PFSK-1 (cell line): ENCODE measurements at regions not wholly inside any gene's neighbourhood (a gene's known extent, or its start where the extent isn't known, plus 50 kb on each side); places are given as distances from the start of the nearest gene placed in this dataset.

Experiments used
- FOXP2 ChIP-seq: optimal IDR thresholded peaks from 2 replicates; pipeline ENCODE3; 2011; ENCODE audit warnings: borderline replicate concordance, control low read depth, inconsistent platforms; ENCODE audit not compliant: insufficient read depth; ENCODE audit errors: extremely low read length, extremely low read depth
- POLR2AphosphoS5 ChIP-seq: IDR thresholded peaks from 2 replicates; pipeline ENCODE4 v1.6.1; 2012; ENCODE audit warnings: low read depth, mild to moderate bottlenecking, control low read depth, low read length, moderate library complexity
- REST ChIP-seq, 2 experiments: IDR thresholded peaks; 2 replicates each; pipeline versions ENCODE4 v1.6.1 to v1.8.0; 2011 to 2012; ENCODE audit warnings: low read depth in 2 of 2, low read length in 2 of 2, control low read depth in 1 of 2, inconsistent platforms in 1 of 2, mild to moderate bottlenecking in 1 of 2, moderate library complexity in 1 of 2; ENCODE audit not compliant: insufficient read depth in 1 of 2
- SIN3A ChIP-seq: IDR thresholded peaks from 2 replicates; pipeline ENCODE4 v1.6.1; 2012; ENCODE audit warnings: mild to moderate bottlenecking, low read length, moderate library complexity, borderline replicate concordance; ENCODE audit not compliant: insufficient read depth
- TAF1 ChIP-seq: IDR thresholded peaks from 2 replicates; pipeline ENCODE4 v1.6.1; 2012; ENCODE audit warnings: low read length, control low read depth, borderline replicate concordance; ENCODE audit not compliant: insufficient read depth

GRCh38 chr12:66744956-66745383, 66.1 kb upstream of the GRIP1 start:
- TF ChIP-seq TAF1 = no peak
- TF ChIP-seq REST (IDR thresholded peaks at IDR 0.05; ENCODE audit: insufficient read depth in 1 of 2, low read depth in 2 of 2, low read length in 2 of 2) = no peak
- no peak for TF ChIP-seq POLR2AphosphoS5
- TF ChIP-seq SIN3A = no peak
- TF ChIP-seq FOXP2 = no peak

- TF ChIP-seq TAF1 (no peak), REST (IDR thresholded peaks at IDR 0.05; ENCODE audit: insufficient read depth in 1 of 2, low read depth in 2 of 2, low read length in 2 of 2) (no peak), SIN3A (no peak), FOXP2 (no peak), POLR2AphosphoS5 (no peak)
Observed at GRCh38 chr12:66746489-66747201, 67.8 kb upstream of the GRIP1 start.

DNA sequence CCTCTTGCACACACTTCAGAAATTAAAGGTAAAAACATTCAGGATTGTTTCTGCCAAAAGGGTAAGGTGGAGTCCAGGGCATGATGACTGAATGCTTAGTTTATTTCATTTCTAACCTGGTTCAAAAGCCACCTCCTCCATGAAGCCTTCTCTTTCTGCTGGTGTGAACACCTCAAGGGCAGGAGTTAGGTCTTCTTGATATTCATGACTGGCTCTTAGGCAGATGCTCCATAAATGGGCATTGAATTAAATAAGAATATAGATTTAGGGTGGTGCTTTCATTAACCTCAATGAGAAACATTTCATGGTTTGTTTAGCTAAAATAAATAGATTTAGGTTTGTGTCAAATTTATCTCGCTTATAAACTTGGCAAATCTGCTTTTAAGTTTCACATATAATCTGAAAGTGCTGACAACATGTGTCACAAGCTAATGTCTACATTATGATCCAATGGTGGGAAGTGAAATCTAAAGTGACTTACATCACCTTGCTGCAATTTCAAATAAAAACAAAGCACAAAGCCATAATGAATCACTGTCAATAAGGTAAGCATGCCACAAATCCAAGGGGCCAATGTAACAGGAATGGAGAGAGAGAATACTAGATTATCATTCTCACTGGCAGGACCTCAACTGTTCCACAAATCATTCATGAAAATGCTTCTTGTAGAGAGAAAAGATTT, 72.7 kb upstream of the GRIP1 start:
- no peak for TF ChIP-seq SIN3A
- no peak for TF ChIP-seq POLR2AphosphoS5
- no peak for TF ChIP-seq REST (IDR thresholded peaks at IDR 0.05; ENCODE audit: insufficient read depth in 1 of 2, low read depth in 2 of 2, low read length in 2 of 2)
- TF ChIP-seq TAF1 = no peak
- TF ChIP-seq FOXP2 = no peak

DNA sequence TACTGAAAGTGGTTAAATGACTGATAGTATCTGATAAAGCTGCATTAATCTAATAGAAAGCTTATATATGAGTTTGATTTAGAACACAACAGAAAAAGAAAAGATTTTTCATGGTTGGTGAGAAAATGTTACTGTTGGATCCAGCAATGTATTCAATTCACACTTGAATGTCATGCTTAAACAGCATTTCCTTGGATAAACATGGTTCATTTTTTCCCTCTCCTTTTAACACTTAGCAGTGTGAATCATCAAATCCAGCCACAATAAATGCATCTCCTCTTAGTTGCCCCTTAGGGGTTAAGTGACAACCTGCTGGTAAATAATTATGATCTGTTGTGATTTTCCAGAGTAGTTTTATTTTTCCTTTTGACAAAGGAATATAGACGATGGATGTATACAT, 74.9 kb upstream of the GRIP1 start:
- TF ChIP-seq POLR2AphosphoS5 (no peak), SIN3A (no peak), TAF1 (no peak), REST (IDR thresholded peaks at IDR 0.05; ENCODE audit: insufficient read depth in 1 of 2, low read depth in 2 of 2, low read length in 2 of 2) (no peak), FOXP2 (no peak)
